HCT116 (cell line): ENCODE measurements at regions not wholly inside any gene's neighbourhood (a gene's known extent, or its start where the extent isn't known, plus 50 kb on each side); places are given as distances from the start of the nearest gene placed in this dataset.
A peak's percentile ranks its signal among the peaks of the same experiment; 100 is the strongest.

Source experiments
- ATAC-seq: fragments of 200-7000 bp; cut with Tn5 transposase; 2 replicates; pipeline ENCODE4 v1.9.1; 2020; ENCODE audit warnings: mild to moderate bottlenecking, moderate library complexity
- BruUV-seq: library from RNA; stranded (reverse); fragments of 400-500 nt; replicated peaks from 2 replicates; lab custom pipeline; 2021; lab: Mats Ljungman, UMichigan
- CTCF ChIA-PET: fragments of 300-600 bp; sonication (Branson Sonifier 250); formaldehyde crosslinking; loops from one replicate; lab custom pipeline; 2021; ENCODE audit warnings: antibody characterized with exemption; lab: Charles Lee
- POLR2A ChIA-PET: fragments of 300-600, 350-600 bp; sonication (Branson Sonifier 250); formaldehyde crosslinking; loops from one replicate; lab custom pipeline; 2021; ENCODE audit warnings: antibody characterized with exemption; lab: Charles Lee
- RAD21 ChIA-PET, 2 experiments: fragments of 300-600 bp; sonication (Branson Sonifier 250); formaldehyde crosslinking; loops; one replicate each; lab custom pipeline; 2023; ENCODE audit warnings: low total read pairs in 2 of 2; ENCODE audit not compliant: uncharacterized antibody in 2 of 2, unreplicated experiment in 2 of 2, low non-redundant PET in 1 of 2; lab: Charles Lee
- DNase-seq: peaks from one replicate; pipeline ENCODE4 v3.0.0-alpha.2; 2010; ENCODE audit warnings: low read depth, low spot score
- H2AFZ ChIP-seq: fragments of 200-600 bp; shearing (Covaris generic), sonication (generic); 2 replicates; pipeline ENCODE4 v1.6.1; 2017; ENCODE audit warnings: low read depth, mixed run types, mixed read lengths, antibody characterized with exemption, low read length; ENCODE audit not compliant: poor library complexity, severe bottlenecking
- H3K27ac ChIP-seq: 2 replicates; pipeline ENCODE4 v1.5.1; 2012; ENCODE audit warnings: low read depth, low read length
- H3K27me3 ChIP-seq: fragments of 200-600 bp; sonication (generic); 2 replicates; pipeline ENCODE4 v1.6.1; 2016; ENCODE audit warnings: mixed run types, low read length, mixed read lengths; ENCODE audit not compliant: insufficient read depth
- H3K36me3 ChIP-seq, 2 experiments: fragments of 200-500 bp in 1 of 2; fragments of 200-600 bp in 1 of 2; sonication (Bioruptor generic) in 1 of 2; sonication (generic) in 1 of 2; 2 replicates each; pipeline versions ENCODE4 v1.5.1 to v1.6.1; 2014 to 2016; ENCODE audit warnings: low read length in 2 of 2, inconsistent platforms in 1 of 2, mixed read lengths in 1 of 2, mixed run types in 1 of 2; ENCODE audit not compliant: insufficient read depth in 2 of 2, control insufficient read depth in 1 of 2
- H3K4me1 ChIP-seq, 2 experiments: fragments of 200-600 bp in 1 of 2; sonication (generic) in 1 of 2; 2 replicates each; pipeline versions ENCODE4 v1.5.1 to v1.6.1; 2012 to 2017; ENCODE audit warnings: low read length in 2 of 2, inconsistent platforms in 1 of 2, mild to moderate bottlenecking in 1 of 2, mixed read lengths in 1 of 2, mixed run types in 1 of 2, moderate library complexity in 1 of 2; ENCODE audit not compliant: insufficient read depth in 2 of 2, control insufficient read depth in 1 of 2
- H3K4me2 ChIP-seq: fragments of 200-600 bp; sonication (generic); 2 replicates; pipeline ENCODE4 v1.6.1; 2017; ENCODE audit warnings: mixed run types, low read length, mixed read lengths
- H3K4me3 ChIP-seq, 2 experiments: fragments of 200-600 bp in 1 of 2; sonication (generic) in 1 of 2; replicated peaks in 1 of 2; 2 replicates each; pipeline ENCODE4 v1.5.1; 2011 to 2016; ENCODE audit warnings: low read length in 2 of 2, control low read depth in 1 of 2, low read depth in 1 of 2, mild to moderate bottlenecking in 1 of 2, mixed read lengths in 1 of 2, mixed run types in 1 of 2
- H3K79me2 ChIP-seq: fragments of 200-600 bp; sonication (generic); 2 replicates; pipeline ENCODE4 v1.6.1; 2017; ENCODE audit warnings: mild to moderate bottlenecking, mixed run types, low read length, moderate library complexity, mixed read lengths; ENCODE audit not compliant: insufficient read depth
- H3K9ac ChIP-seq: fragments of 200-600 bp; sonication (generic); 2 replicates; pipeline ENCODE4 v1.6.1; 2016; ENCODE audit warnings: low read length, mixed read lengths
- H3K9me2 ChIP-seq: fragments of 200-600 bp; sonication (generic), shearing (Covaris generic); 2 replicates; pipeline ENCODE4 v1.6.1; 2017; ENCODE audit warnings: mixed run types, mild to moderate bottlenecking, moderate library complexity; ENCODE audit not compliant: insufficient read depth
- H3K9me3 ChIP-seq, 2 experiments: fragments of 200-500 bp in 1 of 2; fragments of 200-600 bp in 1 of 2; sonication (Bioruptor generic) in 1 of 2; sonication (generic) in 1 of 2; 2 replicates each; pipeline ENCODE4 v1.6.1; 2014 to 2017; ENCODE audit warnings: low read length in 2 of 2, mixed read lengths in 2 of 2, inconsistent platforms in 1 of 2, low read depth in 1 of 2, mild to moderate bottlenecking in 1 of 2, mixed run types in 1 of 2, moderate library complexity in 1 of 2; ENCODE audit not compliant: control insufficient read depth in 1 of 2, insufficient read depth in 1 of 2
- H4K20me1 ChIP-seq: fragments of 200-600 bp; sonication (generic), shearing (Covaris generic); 2 replicates; pipeline ENCODE4 v1.6.1; 2017; ENCODE audit warnings: mixed run types, mild to moderate bottlenecking, moderate library complexity; ENCODE audit not compliant: insufficient read depth
- CBX3 ChIP-seq: IDR thresholded peaks from 2 replicates; pipeline ENCODE4 v1.6.1; 2012; ENCODE audit warnings: low read depth
- CEBPB ChIP-seq: IDR thresholded peaks from 2 replicates; pipeline ENCODE4 v1.6.1; 2012; ENCODE audit warnings: low read depth
- EGR1 ChIP-seq: IDR thresholded peaks from 2 replicates; pipeline ENCODE4 v1.6.1; 2012; ENCODE audit warnings: low read depth
- ELF1 ChIP-seq: IDR thresholded peaks from 2 replicates; pipeline ENCODE4 v1.6.1; 2012; ENCODE audit warnings: low read depth, borderline replicate concordance
- EZH2phosphoT487 ChIP-seq: fragments of 200-600 bp; IDR thresholded peaks from 2 replicates; pipeline ENCODE4 v1.6.1; 2018; ENCODE audit warnings: antibody characterized with exemption, borderline replicate concordance
- FOSL1 ChIP-seq: IDR thresholded peaks from 2 replicates; pipeline ENCODE4 v1.6.1; 2012; ENCODE audit warnings: low read depth
- JUND ChIP-seq: IDR thresholded peaks from 2 replicates; pipeline ENCODE4 v1.6.1; 2012
- SIN3A ChIP-seq: IDR thresholded peaks from 2 replicates; pipeline ENCODE4 v1.6.1; 2012; ENCODE audit warnings: low read depth
- ZFX ChIP-seq: fragments of 450-650 bp; IDR thresholded peaks from 2 replicates; pipeline ENCODE4 v1.6.1; 2017
- intact Hi-C: fragments of 100-400 bp; cut with micrococcal nuclease; formaldehyde crosslinking; loops from 2 replicates; pipeline ENCODE4 v1.10.0; 2022
- TF ChIP-seq, protein P1 (sequence below): IDR thresholded peaks from 2 replicates; pipeline ENCODE4 v1.6.1; 2012
- TF ChIP-seq, protein P2 (sequence below), 3 experiments: fragments of 200-600 bp in 1 of 3; sonication (generic) in 1 of 3; IDR thresholded peaks in 2 of 3; conservative IDR thresholded peaks in 1 of 3; 2 replicates each; pipeline ENCODE4 v1.5.1; 2012 to 2017; ENCODE audit warnings: low read depth in 2 of 3, low read length in 2 of 3, antibody characterized with exemption in 1 of 3, borderline replicate concordance in 1 of 3, control low read depth in 1 of 3, mild to moderate bottlenecking in 1 of 3, mixed read lengths in 1 of 3, mixed run types in 1 of 3, moderate library complexity in 1 of 3; ENCODE audit not compliant: insufficient read depth in 1 of 3

DNA sequence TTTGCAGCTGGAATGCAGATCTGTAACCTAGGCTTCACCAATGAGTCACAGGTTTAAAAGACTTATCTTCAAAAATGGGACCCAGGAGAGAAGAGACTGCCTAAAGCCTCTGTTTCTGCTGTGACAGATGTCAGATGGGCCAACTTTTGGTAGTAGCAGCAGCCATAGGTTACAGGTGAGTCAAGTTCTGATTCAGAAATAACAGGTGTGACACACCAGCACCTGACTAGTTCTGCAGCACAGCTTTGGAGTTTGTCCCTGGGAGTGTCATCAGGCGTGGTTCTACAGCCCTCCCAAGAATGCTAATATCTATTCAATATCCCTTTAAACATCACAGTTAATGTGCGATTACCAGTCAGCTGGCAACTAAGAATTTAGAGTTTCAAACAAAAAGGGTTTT, 121.9 kb upstream of the BTN3A2 start:
- ChIA-PET POLR2A (no interaction called here), CTCF (interaction anchor here (1.8 kb wide), 1 partner anchor 15 kb away, joined by 5 read pairs; no protein-coding TSS in a partner anchor), RAD21 (no interaction called here)
- intact Hi-C loops: no loop called here
- DNase-seq (no peak), ATAC-seq (peak; percentile 38; the same call in 1 of the 2 replicates)
- Histone ChIP-seq H3K27me3 (no peaks in the 10 kb centered on the region), H3K79me2 (no peaks in the 10 kb centered on the region), H3K4me2 (0 out of 2 replicates have a peak overlapping the region, but pooled peaks have one; percentile 8), H3K4me3 (no peak overlapping the region), H3K27ac (no peak overlapping the region), H2AFZ (no peak overlapping the region), H3K9me3 (no peaks in the 10 kb centered on the region), H3K9ac (no peak overlapping the region), H3K9me2 (0 out of 2 replicates have a peak, but pooled peaks cover 2% of the 10 kb centered on the region), H3K36me3 (no peaks in the 10 kb centered on the region), H3K4me1 (peaks cover 0 to 9% of the 10 kb centered on the region in 2 experiments; a peak in 2 of 4 replicates), H4K20me1 (no peaks in the 10 kb centered on the region)
- no peak for TF ChIP-seq EZH2phosphoT487
- no peak for TF ChIP-seq ELF1
- TF ChIP-seq, protein P1, sequence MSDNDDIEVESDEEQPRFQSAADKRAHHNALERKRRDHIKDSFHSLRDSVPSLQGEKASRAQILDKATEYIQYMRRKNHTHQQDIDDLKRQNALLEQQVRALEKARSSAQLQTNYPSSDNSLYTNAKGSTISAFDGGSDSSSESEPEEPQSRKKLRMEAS: no peak
- TF ChIP-seq FOSL1: 0 out of 2 replicates have a peak, but pooled peaks have one; percentile 20
- BruUV-seq: no TSS peak

DNA sequence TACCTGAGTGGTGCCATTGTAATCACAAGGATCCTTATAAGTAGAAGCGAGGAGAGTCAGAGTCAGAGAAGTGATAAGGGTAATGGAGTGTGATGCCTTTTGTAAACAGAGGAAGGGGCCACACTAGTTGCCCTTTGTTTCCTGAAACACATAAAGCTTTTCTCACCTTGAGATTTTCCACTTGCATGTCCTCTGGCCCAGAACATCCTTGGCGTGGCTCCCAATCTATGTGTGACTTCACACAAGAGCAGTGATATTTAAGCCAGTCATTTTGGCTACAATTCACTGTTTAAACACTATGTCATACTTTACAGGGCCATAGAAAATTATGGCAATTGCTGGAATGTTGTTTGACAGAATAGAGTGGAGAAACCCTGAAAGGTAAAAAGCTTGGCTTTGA, 121.2 kb upstream of the BTN3A2 start:
- H3K36me3 ChIP-seq: no peaks in the 10 kb centered on the region
- RAD21 ChIA-PET: no interaction called here
- H3K27ac ChIP-seq: no peak overlapping the region
- CTCF ChIA-PET: interaction anchor here (1.8 kb wide), 1 partner anchor 14 kb away, joined by 5 read pairs; no protein-coding TSS in a partner anchor
- no peak for ATAC-seq
- BruUV-seq: no TSS peak
- H3K9me2 ChIP-seq: no peaks in the 10 kb centered on the region
- no peak for DNase-seq
- no peaks in the 10 kb centered on the region for H3K79me2 ChIP-seq
- no peak overlapping the region for H3K9ac ChIP-seq
- H3K27me3 ChIP-seq: no peaks in the 10 kb centered on the region
- no peak overlapping the region for H2AFZ ChIP-seq
- no peak overlapping the region for H3K4me3 ChIP-seq
- intact Hi-C loops: no loop called here
- H3K9me3 ChIP-seq: no peaks in the 10 kb centered on the region
- no peaks in the 10 kb centered on the region for H4K20me1 ChIP-seq
- TF ChIP-seq SIN3A (no peak), CBX3 (no peak), ZFX (no peak), EGR1 (no peak), CEBPB (no peak), JUND (no peak)
- TF ChIP-seq, protein P2, sequence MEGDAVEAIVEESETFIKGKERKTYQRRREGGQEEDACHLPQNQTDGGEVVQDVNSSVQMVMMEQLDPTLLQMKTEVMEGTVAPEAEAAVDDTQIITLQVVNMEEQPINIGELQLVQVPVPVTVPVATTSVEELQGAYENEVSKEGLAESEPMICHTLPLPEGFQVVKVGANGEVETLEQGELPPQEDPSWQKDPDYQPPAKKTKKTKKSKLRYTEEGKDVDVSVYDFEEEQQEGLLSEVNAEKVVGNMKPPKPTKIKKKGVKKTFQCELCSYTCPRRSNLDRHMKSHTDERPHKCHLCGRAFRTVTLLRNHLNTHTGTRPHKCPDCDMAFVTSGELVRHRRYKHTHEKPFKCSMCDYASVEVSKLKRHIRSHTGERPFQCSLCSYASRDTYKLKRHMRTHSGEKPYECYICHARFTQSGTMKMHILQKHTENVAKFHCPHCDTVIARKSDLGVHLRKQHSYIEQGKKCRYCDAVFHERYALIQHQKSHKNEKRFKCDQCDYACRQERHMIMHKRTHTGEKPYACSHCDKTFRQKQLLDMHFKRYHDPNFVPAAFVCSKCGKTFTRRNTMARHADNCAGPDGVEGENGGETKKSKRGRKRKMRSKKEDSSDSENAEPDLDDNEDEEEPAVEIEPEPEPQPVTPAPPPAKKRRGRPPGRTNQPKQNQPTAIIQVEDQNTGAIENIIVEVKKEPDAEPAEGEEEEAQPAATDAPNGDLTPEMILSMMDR (IDR thresholded peaks at IDR 0.05 in 2 of 3, conservative IDR thresholded peaks at IDR 0.05 in 1 of 3; ENCODE audit: borderline replicate concordance in 1 of 3, insufficient read depth in 1 of 3, low read depth in 2 of 3, low read length in 2 of 3): no peak
- POLR2A ChIA-PET: no interaction called here
- no peak overlapping the region for H3K4me2 ChIP-seq
- peaks cover 0 to 9% of the 10 kb centered on the region in 2 experiments; a peak in 2 of 4 replicates for H3K4me1 ChIP-seq
